ENCODE measurements at regions not wholly inside any gene's neighbourhood (a gene's known extent, or its start where the extent isn't known, plus 50 kb on each side); places are given as distances from the start of the nearest gene placed in this dataset.

DNA sequence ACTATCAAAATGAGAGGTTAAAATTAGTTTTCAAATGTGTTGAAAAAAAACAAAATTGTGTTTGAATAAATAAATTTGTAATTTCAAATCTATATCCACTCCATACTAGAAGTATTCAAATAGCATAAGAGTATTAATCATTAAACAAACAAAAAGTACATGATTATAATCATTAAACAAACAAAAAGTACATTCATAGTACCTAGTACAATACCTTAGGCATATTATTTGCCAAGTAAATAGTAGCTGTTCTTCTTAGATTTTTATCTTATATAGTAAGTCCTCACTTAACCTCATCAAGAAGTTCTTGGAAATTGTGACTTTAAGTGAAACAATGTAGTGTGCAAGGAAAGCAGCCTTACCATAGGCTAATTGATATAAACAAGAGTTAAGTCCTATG lies 349.3 kb upstream of the VWC2 start:
- Histone ChIP-seq H3K4me1 (no peaks in the 10 kb centered on the region), H3K27me3 (no peaks in the 10 kb centered on the region), H3K9me3 (no peaks in the 10 kb centered on the region), H3K27ac (no peak overlapping the region), H3K36me3 (no peaks in the 10 kb centered on the region), H3K4me3 (no peak overlapping the region)
- TF ChIP-seq, protein P1, sequence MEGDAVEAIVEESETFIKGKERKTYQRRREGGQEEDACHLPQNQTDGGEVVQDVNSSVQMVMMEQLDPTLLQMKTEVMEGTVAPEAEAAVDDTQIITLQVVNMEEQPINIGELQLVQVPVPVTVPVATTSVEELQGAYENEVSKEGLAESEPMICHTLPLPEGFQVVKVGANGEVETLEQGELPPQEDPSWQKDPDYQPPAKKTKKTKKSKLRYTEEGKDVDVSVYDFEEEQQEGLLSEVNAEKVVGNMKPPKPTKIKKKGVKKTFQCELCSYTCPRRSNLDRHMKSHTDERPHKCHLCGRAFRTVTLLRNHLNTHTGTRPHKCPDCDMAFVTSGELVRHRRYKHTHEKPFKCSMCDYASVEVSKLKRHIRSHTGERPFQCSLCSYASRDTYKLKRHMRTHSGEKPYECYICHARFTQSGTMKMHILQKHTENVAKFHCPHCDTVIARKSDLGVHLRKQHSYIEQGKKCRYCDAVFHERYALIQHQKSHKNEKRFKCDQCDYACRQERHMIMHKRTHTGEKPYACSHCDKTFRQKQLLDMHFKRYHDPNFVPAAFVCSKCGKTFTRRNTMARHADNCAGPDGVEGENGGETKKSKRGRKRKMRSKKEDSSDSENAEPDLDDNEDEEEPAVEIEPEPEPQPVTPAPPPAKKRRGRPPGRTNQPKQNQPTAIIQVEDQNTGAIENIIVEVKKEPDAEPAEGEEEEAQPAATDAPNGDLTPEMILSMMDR (IDR thresholded peaks at IDR 0.05), result no peak
- intact Hi-C loops (cut with DNase I; ENCODE audit: low total_unique reads), result no loop called here
- DNase-seq, result no peak

- TF ChIP-seq, protein P1 (IDR thresholded peaks at IDR 0.05), result no peak
- H3K4me1 ChIP-seq, result no peaks in the 10 kb centered on the region
- H3K36me3 ChIP-seq, result no peaks in the 10 kb centered on the region
- DNase-seq, result no peak
- H3K27ac ChIP-seq, result no peak overlapping the region
- H3K27me3 ChIP-seq, result no peaks in the 10 kb centered on the region
- H3K4me3 ChIP-seq, result no peak overlapping the region
- intact Hi-C loops (cut with DNase I; ENCODE audit: low total_unique reads), result no loop called here
- H3K9me3 ChIP-seq, result no peaks in the 10 kb centered on the region
Observed at GRCh38 chr7:49425277-49425818, 348.1 kb upstream of the VWC2 start.

- no peak overlapping the region for H3K4me3 ChIP-seq
- no peaks in the 10 kb centered on the region for H3K9me3 ChIP-seq
- no peaks in the 10 kb centered on the region for H3K36me3 ChIP-seq
- no peak overlapping the region for H3K27ac ChIP-seq
- no peaks in the 10 kb centered on the region for H3K4me1 ChIP-seq
- H3K27me3 ChIP-seq, result no peaks in the 10 kb centered on the region
- intact Hi-C loops (cut with DNase I; ENCODE audit: low total_unique reads), result no loop called here
- TF ChIP-seq, protein P1 (IDR thresholded peaks at IDR 0.05), result no peak
- DNase-seq, result no peak
Observed at GRCh38 chr7:49432254-49432653, 341.2 kb upstream of the VWC2 start.

DNA sequence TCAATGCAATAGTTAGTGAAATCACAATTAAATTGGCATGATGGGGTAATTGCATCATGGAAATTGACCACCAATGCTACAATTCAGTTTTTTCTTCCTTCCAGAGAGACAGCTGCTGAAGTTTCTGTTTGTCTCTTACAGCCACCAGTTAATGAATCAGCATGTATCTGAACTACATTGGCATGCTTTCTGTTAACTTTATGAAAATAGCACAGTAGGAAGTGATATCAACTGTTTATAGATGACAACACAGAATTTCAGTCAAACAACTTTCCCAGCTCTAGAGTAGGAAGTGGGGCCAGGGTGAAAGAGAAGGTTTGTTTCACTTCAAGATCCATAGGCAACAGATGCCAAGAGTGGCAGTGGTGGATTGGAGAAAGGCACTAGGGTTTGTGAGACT lies 339.6 kb upstream of the VWC2 start:
- H3K27ac ChIP-seq, result no peak overlapping the region
- DNase-seq, result no peak
- no peaks in the 10 kb centered on the region for H3K9me3 ChIP-seq
- no peaks in the 10 kb centered on the region for H3K27me3 ChIP-seq
- H3K4me3 ChIP-seq, result no peak overlapping the region
- TF ChIP-seq, protein P1 (IDR thresholded peaks at IDR 0.05), result no peak
- intact Hi-C loops (cut with DNase I; ENCODE audit: low total_unique reads), result no loop called here
- no peaks in the 10 kb centered on the region for H3K36me3 ChIP-seq
- H3K4me1 ChIP-seq, result no peaks in the 10 kb centered on the region

DNA sequence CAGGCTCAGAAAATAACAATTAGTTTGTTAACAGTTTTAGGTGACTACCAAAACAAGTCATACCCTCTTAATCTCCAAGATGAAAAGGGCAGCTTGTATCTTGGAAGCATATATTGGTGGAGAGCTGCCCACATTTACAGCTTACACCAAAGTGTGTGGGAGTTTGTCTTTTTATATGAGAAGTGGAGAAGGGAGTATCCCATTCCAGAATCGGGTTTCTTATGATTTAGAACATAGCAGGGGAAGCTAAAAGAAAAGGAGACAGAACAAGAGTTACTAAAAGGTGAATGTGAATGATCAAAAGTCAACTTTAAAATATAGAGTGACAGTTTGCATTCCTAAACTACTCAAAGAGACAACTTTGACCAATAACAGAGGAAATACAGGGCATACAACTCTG lies 338.6 kb upstream of the VWC2 start:
- TF ChIP-seq, protein P1 (IDR thresholded peaks at IDR 0.05), result no peak
- intact Hi-C loops (cut with DNase I; ENCODE audit: low total_unique reads), result no loop called here
- DNase-seq, result no peak

GRCh38 chr7:49438281-49438680 lies 335.2 kb upstream of the VWC2 start:
- H3K9me3 ChIP-seq, result no peaks in the 10 kb centered on the region
- H3K27ac ChIP-seq, result no peak overlapping the region
- H3K4me1 ChIP-seq, result no peaks in the 10 kb centered on the region
- H3K4me3 ChIP-seq, result no peak overlapping the region
- no peaks in the 10 kb centered on the region for H3K36me3 ChIP-seq
- intact Hi-C loops (cut with DNase I; ENCODE audit: low total_unique reads), result no loop called here
- DNase-seq, result no peak
- TF ChIP-seq, protein P1 (IDR thresholded peaks at IDR 0.05), result no peak
- no peaks in the 10 kb centered on the region for H3K27me3 ChIP-seq

More for the DNA sequence above, 338.6 kb upstream of the VWC2 start:
- Histone ChIP-seq H3K4me1 (no peaks in the 10 kb centered on the region), H3K27me3 (no peaks in the 10 kb centered on the region), H3K27ac (no peak overlapping the region), H3K36me3 (no peaks in the 10 kb centered on the region), H3K4me3 (no peak overlapping the region), H3K9me3 (no peaks in the 10 kb centered on the region)

Measured in tibial artery (tissue), 4 donors.